HG03095 (cell line): ENCODE measurements at regions not wholly inside any gene's neighbourhood (a gene's known extent, or its start where the extent isn't known, plus 50 kb on each side); places are given as distances from the start of the nearest gene placed in this dataset.
"Not testable (repeated sequence)": the region's sequence is repeated elsewhere in the genome, so short reads cannot be mapped to it uniquely, and the experiment has no call there.

Experiments
- ATAC-seq: cut with Tn5 transposase; IDR thresholded peaks from one replicate; pipeline ENCODE4 v1.9.1; 2021; ENCODE audit warnings: moderate library complexity; ENCODE audit not compliant: unreplicated experiment

- ATAC-seq = no peak
Measured at GRCh38 chr7:82701949-82702348, 258.4 kb upstream of the CACNA2D1 start.

DNA sequence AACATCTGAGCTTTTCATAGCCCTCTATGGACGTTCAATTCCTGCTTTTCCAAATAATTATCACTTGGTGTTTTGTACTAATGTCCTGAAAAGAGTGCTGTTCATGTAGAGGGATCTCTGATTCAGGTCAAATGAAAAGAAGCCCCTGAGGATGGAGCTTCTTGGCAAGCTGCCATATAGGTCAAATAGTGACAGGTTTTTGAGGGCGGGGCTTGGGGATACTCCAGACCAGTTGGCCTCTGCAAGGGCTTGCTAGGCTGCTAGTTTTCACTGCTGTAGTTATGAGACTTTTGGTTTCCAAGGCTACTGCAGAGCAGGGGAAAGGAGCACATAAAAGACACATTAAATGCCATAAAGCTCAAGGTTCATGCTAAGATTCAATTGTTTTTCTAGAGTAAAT is 257.2 kb upstream of the CACNA2D1 start:
- no peak for ATAC-seq

DNA sequence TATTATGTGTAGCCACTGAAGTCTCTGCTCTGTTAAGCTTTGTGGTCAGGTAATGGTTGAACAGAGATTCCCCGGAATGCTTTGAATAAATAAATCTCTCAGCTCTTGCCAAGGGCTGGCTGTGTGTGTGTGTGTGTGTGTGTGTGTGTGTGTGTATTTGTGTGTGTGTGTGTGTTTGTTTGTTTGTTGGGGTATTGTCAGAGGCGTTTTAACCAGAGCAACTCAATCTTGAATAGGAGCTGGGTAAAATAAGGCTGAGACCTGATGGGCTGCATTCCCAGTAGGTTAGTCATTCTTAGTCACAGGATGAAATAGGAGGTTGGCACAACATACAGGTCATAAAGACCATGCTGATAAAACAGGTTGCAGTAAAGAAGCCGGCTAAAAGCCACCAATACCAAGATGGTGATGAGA is 256.2 kb upstream of the CACNA2D1 start:
- no peak for ATAC-seq

DNA sequence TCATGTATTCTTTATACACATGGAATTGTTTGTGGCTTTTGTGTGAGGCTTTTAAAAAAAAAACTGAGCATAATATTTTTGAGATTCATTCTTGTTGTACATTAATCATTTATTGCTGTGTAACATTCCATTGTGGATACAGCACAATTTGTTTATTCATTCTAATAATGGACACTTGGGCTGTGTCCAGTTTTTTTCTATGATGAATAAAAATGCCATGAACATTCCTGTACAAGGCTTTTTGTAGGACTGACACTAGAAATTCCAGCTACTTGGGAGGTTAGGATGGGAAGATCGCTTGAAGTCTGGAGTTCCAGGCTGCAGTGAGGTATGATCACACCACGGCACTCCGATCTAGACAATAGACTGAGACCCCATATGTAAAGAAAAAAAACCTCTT is 254.3 kb upstream of the CACNA2D1 start:
- ATAC-seq = no peak

DNA sequence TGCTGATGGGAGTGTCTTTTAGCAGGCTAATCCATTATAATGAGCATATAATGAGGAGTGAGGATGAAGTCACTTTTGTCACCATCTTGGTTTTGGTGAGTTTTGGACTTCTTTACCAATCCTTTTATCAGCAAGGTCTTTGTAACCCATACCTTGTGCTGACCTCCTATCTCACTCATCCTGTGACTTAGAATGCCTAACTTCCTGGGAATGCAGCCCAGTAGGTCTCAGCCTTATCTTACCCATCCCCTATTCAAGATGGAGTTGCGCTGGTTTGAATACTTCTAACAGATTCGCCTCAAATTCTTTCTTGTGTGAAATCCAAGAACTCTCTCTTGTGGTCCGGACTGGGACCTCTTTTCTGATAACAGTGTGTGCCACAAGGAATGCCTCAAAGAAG is 253.1 kb upstream of the CACNA2D1 start:
- ATAC-seq = no peak

- ATAC-seq = no peak
Measured at GRCh38 chr7:82694022-82694421, 250.4 kb upstream of the CACNA2D1 start.

- no peak for ATAC-seq
Measured at GRCh38 chr7:82690929-82691328, 247.4 kb upstream of the CACNA2D1 start.

DNA sequence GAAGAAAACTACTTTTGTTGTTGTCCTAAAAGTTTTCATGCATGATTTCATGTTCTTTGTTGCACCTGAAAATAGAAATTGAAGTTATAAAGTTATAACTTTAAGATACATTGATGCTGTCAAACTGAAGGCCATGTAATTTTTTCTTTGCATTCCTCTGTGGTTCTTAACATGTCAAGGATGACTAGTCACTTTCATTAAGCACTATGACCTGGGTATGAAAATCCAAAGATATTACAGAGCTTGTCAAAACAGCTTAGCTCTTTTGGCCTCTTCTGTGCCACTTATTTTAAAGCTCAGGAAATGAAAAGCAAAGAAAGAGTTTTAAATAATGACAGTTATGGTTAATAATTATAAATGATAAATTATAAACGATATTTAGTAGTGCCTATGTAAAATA is 241.6 kb upstream of the CACNA2D1 start:
- ATAC-seq = no peak

GRCh38 chr7:82678716-82679115 is 235.1 kb upstream of the CACNA2D1 start:
- ATAC-seq = no peak

DNA sequence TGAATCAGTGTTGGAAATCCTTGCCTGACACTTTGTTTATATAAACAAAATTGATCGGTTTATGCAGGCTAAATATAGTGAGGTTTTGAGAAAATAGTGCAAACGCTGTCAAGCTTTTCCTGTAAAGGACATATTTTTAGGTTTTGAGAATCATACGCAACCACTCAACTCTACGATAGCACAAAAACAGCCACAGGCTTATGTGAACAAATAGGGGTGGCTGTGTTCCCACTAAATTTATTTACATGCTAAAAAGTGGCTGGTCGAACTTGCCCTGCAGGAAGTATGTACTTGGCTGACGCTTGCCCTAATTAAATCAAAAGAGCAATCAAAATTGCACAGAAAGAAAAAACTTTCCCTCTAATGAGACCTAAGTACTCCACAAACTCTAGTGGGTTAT is 234.7 kb upstream of the CACNA2D1 start:
- no peak for ATAC-seq

DNA sequence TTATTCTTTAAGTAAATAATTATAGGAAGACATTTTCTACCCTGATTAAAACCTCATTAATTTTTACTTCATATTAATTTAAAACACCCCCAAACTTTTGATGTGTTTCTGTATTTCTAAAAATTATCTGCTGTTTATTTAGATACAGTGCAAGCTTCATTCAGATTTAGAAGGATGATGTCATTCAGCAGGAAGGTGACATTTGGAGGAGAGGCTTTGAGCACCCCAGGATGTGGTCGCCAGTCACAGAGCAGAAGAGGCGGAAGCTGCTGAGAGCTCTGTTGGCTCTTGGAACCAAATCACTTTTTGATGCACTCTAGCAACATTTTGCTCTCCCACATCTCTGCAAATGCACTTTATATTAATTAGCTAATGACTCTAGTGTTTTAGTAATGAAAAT is 233.9 kb upstream of the CACNA2D1 start:
- ATAC-seq = no peak

- ATAC-seq = no peak
Measured at GRCh38 chr7:82676777-82677463, 233.3 kb upstream of the CACNA2D1 start.

DNA sequence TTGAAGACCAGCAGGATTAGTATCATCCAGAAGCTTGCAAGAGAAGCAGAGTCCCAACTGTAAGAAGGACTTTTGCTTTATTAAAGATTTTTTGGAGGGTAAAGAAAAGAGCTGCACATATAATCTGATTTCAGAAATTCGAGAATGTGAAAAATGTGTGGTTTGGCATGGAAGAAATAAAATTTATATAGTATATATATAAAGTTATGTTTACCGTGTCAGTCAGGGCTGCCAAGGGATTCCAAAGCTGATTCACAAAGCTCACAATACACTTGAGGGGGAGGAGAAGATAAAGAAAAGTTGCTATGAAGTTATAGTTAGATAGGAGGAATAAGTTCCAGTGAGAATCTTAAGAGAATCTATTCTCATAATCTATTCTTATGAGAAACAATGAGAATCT is 231.8 kb upstream of the CACNA2D1 start:
- no peak for ATAC-seq

GRCh38 chr7:82674268-82674667 is 230.7 kb upstream of the CACNA2D1 start:
- no peak for ATAC-seq

GRCh38 chr7:82672078-82672477 is 228.5 kb upstream of the CACNA2D1 start:
- no peak for ATAC-seq

GRCh38 chr7:82669141-82669540 is 225.6 kb upstream of the CACNA2D1 start:
- no peak for ATAC-seq

DNA sequence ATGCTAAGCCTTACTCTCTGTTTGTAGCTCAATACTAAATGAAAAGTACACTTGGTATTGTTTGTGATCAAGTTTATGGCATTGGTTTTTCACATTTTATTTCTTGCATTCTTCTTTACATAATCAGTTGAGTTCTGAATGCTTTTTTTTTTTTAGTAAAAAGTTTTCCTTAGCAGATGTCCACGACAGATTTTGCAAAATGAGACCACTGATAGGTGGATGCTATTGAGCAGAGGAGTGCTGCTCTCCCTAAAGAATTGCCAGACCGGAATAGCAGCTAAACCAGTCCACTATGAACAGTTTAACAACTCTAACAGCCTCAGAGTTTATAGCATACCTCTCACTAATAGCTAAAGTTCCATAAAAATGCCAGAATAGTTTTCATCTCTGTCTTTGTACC is 225.1 kb upstream of the CACNA2D1 start:
- no peak for ATAC-seq

DNA sequence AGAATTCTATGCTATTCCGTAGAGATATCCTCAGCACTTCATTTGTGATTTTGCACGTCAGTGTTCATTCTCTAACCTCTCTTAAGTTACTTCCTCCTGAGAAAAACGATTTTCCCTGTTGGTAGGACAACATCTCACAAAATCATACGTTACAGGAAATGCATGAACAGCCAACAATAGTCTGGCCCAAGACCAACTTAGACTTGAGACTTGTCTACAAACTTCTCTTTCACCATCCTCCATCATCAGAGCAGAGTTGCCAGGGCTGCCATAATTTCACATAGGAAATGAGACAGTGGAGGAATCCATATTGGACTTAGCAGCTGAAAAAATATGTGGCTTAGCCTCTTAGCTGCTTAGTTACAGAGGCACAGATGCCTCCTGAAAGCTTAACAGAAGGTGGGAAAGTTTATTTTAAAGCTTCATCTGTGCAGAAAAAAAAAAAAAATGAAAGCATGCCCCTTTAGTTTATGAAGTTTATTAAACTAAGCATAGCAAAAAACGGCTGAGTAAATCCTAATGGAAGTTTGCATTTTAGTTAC is 222.5 kb upstream of the CACNA2D1 start:
- no peak for ATAC-seq

GRCh38 chr7:82655965-82656364 is 212.4 kb upstream of the CACNA2D1 start:
- no peak for ATAC-seq

DNA sequence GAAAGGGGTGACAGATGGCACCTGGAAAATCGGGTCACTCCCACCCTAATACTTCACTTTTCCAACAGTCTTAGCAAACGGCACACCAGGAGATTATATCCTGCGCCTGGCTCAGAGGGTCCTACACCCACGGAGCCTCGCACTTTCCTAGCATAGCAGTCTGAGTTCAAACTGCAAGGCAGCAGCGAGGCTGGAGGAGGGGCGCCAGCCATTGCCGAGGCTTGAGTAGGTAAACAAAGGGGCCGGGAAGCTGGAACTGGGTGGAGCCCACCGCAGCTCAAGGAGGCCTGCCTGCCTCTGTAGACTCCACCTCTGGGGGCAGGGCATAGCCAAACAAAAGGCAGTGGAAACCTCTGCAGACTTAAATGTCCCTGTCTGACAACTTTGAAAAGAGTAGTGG is 206.5 kb upstream of the CACNA2D1 start:
- not testable (repeated sequence) for ATAC-seq

DNA sequence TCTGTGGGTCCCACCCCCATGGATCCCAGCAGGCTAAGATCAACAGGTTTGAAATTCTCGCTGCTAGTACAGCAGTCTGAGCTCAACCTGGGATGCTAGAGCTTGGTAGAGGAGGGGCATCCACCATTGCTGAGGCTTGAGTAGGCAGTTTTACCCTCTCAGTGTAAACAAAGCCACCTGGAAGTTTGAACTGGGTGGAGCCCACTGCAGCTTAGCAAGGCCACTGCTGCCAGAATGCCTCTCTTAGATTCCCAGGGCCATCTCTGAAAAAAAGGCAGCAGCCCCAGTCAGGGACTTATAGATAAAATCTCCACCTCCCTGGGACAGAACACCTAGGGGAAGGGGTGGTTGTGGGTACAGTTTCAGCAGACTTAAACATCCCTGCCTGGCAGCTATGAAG is 190.0 kb upstream of the CACNA2D1 start:
- ATAC-seq = no peak

DNA sequence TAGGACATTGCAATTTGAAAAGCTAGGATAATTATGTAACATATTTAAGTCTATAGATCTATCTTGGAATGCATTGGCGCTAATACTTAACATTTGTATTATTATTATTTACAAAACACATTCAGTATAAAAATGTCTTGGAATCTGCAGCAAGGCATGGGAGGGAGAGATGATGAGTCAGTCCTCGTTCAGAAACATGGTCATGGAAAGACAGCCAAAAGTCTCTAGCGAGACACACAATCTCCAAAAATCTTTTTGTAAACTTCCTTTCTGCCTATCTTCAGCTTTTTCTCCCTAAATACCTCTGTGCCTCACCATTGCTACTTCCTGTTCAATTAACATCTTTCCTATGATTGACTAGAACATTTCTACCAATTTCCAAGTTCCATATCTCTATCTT is 188.4 kb upstream of the CACNA2D1 start:
- ATAC-seq = no peak

DNA sequence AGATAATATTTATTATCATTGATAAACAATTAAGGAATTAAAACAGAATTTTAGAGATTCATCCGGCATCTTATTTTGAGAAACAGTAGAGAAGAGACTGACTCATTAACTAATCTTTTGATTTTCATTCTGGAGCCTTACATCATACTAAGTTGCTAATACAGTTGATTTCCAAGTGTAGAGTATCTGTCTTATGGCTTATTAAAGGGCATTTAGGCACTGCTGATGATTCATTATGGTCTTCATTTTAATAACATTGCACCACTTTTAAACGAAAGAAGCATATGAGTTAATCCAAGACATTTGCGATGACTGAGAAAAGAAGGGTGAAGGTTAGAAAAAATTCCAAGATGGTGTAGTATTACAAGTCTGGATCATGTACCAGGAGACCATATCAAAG is 186.0 kb upstream of the CACNA2D1 start:
- no peak for ATAC-seq
